ENCODE measurements at regions not wholly inside any gene's neighbourhood (a gene's known extent, or its start where the extent isn't known, plus 50 kb on each side); places are given as distances from the start of the nearest gene placed in this dataset.

DNA sequence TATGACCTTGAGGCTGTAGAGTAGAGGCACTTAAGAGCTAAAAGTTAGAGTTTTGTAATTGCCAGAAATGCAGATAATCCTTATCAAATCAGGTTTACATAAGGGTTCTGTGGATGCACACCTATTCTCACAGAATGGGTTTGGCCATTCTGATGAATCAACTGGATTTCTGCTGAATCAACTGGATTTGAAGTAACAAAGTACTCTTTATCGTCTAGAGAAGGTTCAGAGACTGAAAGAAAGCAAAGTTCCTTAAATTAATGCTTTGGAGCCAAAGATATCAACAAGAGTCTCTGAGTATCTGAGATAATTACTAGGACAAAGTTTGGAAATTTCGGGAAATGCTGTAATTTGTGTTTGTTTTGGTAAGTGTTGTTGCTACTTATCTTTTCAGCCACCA lies 669.6 kb upstream of the ZNF608 start:
- 60 to 72% methylated on average over 2 of the region's 2 CpGs for WGBS, 2 donors
- H3K27me3 ChIP-seq = no peaks in the 10 kb centered on the region
- intact Hi-C loops (cut with DNase I) = no loop called here
- DNase-seq = no peak
- TF ChIP-seq CTCF (IDR thresholded peaks at IDR 0.05) (no peak), POLR2A (IDR thresholded peaks at IDR 0.05) (no peak)
- no peaks in the 10 kb centered on the region for H3K36me3 ChIP-seq
- H3K4me1 ChIP-seq = peaks cover 17 to 22% of the 10 kb centered on the region in 2 donors
- no peak overlapping the region for H3K4me3 ChIP-seq (replicated peaks in 1 of 3)
- no peak overlapping the region for H3K27ac ChIP-seq
- H3K9me3 ChIP-seq = no peaks in the 10 kb centered on the region

- intact Hi-C loops (cut with DNase I) = no loop called here
- no peaks in the 10 kb centered on the region for H3K4me1 ChIP-seq
- H3K36me3 ChIP-seq = no peaks in the 10 kb centered on the region
- no peaks in the 10 kb centered on the region for H3K27me3 ChIP-seq
- H3K27ac ChIP-seq = no peak overlapping the region
- H3K9me3 ChIP-seq = no peaks in the 10 kb centered on the region
- no peak for DNase-seq
- no peak for TF ChIP-seq POLR2A (IDR thresholded peaks at IDR 0.05)
- no peak for TF ChIP-seq CTCF (IDR thresholded peaks at IDR 0.05)
- H3K4me3 ChIP-seq (replicated peaks in 1 of 3) = no peak overlapping the region
- 53 to 64% methylated on average over 2 of the region's 2 CpGs for WGBS, 2 donors
Observed at GRCh38 chr5:125421006-125421405, 674.6 kb upstream of the ZNF608 start.

DNA sequence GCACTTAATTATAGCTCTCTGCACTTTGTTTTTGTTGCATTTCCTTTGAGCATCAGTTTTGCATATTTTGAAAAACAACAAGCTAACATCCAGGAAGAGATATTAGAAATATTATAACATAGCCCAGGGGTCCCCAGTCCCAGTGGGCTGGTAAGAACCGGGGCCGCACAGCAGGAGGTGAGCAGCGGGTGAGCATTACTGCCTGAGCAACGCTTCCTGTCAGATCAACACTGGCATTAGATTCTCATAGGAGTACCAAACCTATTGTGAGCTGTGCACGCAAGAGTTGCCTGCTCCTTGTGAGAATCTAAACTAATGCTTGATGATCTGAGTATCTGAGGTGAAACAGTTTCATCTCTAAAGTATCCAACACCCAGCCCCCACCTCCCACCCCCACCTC lies 675.9 kb upstream of the ZNF608 start:
- 85% methylated on average over 5 of the region's 5 CpGs for WGBS, 2 donors
- no peak overlapping the region for H3K27ac ChIP-seq
- no peak for DNase-seq
- H3K4me1 ChIP-seq = no peaks in the 10 kb centered on the region
- H3K4me3 ChIP-seq (replicated peaks in 1 of 3) = no peak overlapping the region
- H3K27me3 ChIP-seq = no peaks in the 10 kb centered on the region
- intact Hi-C loops (cut with DNase I) = no loop called here
- TF ChIP-seq CTCF (IDR thresholded peaks at IDR 0.05) (no peak), POLR2A (IDR thresholded peaks at IDR 0.05) (no peak)
- no peaks in the 10 kb centered on the region for H3K9me3 ChIP-seq
- H3K36me3 ChIP-seq = no peaks in the 10 kb centered on the region

GRCh38 chr5:125424402-125425141 lies 678.1 kb upstream of the ZNF608 start:
- 70 to 72% methylated on average over 6 of the region's 6 CpGs for WGBS, 2 donors

More at GRCh38 chr5:125424402-125425141, 678.1 kb upstream of the ZNF608 start:
- H3K36me3 ChIP-seq = no peaks in the 10 kb centered on the region
- no peak overlapping the region for H3K27ac ChIP-seq
- DNase-seq = no peak
- H3K4me3 ChIP-seq (replicated peaks in 1 of 3) = no peak overlapping the region
- TF ChIP-seq CTCF (IDR thresholded peaks at IDR 0.05) (no peak), POLR2A (IDR thresholded peaks at IDR 0.05) (no peak)
- no peaks in the 10 kb centered on the region for H3K27me3 ChIP-seq
- H3K9me3 ChIP-seq = no peaks in the 10 kb centered on the region
- intact Hi-C loops (cut with DNase I) = no loop called here
- H3K4me1 ChIP-seq = no peaks in the 10 kb centered on the region
